HG03432 (cell line): ENCODE measurements at regions not wholly inside any gene's neighbourhood (a gene's known extent, or its start where the extent isn't known, plus 50 kb on each side); places are given as distances from the start of the nearest gene placed in this dataset.
"Not testable (repeated sequence)": the region's sequence is repeated elsewhere in the genome, so short reads cannot be mapped to it uniquely, and the experiment has no call there.

Source experiments
- ATAC-seq: cut with Tn5 transposase; IDR thresholded peaks from one replicate; pipeline ENCODE4 v1.9.1; 2021; ENCODE audit warnings: mild to moderate bottlenecking, moderate library complexity; ENCODE audit not compliant: unreplicated experiment

- ATAC-seq, result no peak
Observed at GRCh38 chr16:86245895-86246294, 264.4 kb upstream of the FOXF1 start.

- ATAC-seq, result no peak
Observed at GRCh38 chr16:86248310-86248905, 261.9 kb upstream of the FOXF1 start.

GRCh38 chr16:86249631-86250030 is 260.7 kb upstream of the FOXF1 start:
- no peak for ATAC-seq

- ATAC-seq, result no peak
Observed at GRCh38 chr16:86251682-86252081, 258.6 kb upstream of the FOXF1 start.

- ATAC-seq, result no peak
Observed at GRCh38 chr16:86252596-86252995, 257.7 kb upstream of the FOXF1 start.

GRCh38 chr16:86255966-86256365 is 254.4 kb upstream of the FOXF1 start:
- ATAC-seq, result no peak

- no peak for ATAC-seq
Observed at GRCh38 chr16:86256995-86257394, 253.3 kb upstream of the FOXF1 start.

GRCh38 chr16:86257546-86257945 is 252.8 kb upstream of the FOXF1 start:
- no peak for ATAC-seq

- no peak for ATAC-seq
Observed at GRCh38 chr16:86258713-86259112, 251.6 kb upstream of the FOXF1 start.

- no peak for ATAC-seq
Observed at GRCh38 chr16:86259499-86259898, 250.8 kb upstream of the FOXF1 start.

GRCh38 chr16:86261379-86261778 is 248.9 kb upstream of the FOXF1 start:
- no peak for ATAC-seq

- not testable (repeated sequence) for ATAC-seq
Observed at GRCh38 chr16:86267657-86268056, 242.7 kb upstream of the FOXF1 start.

- no peak for ATAC-seq
Observed at GRCh38 chr16:86270696-86271095, 239.6 kb upstream of the FOXF1 start.

- no peak for ATAC-seq
Observed at GRCh38 chr16:86272744-86273143, 237.6 kb upstream of the FOXF1 start.

GRCh38 chr16:86277221-86277620 is 233.1 kb upstream of the FOXF1 start:
- ATAC-seq, result no peak

- not testable (repeated sequence) for ATAC-seq
Observed at GRCh38 chr16:86277859-86278258, 232.5 kb upstream of the FOXF1 start.

GRCh38 chr16:86281421-86281820 is 228.9 kb upstream of the FOXF1 start:
- ATAC-seq, result no peak

- ATAC-seq, result no peak
Observed at GRCh38 chr16:86283944-86284343, 226.4 kb upstream of the FOXF1 start.

GRCh38 chr16:86285421-86285820 is 224.9 kb upstream of the FOXF1 start:
- ATAC-seq, result no peak

- ATAC-seq, result no peak
Observed at GRCh38 chr16:86285938-86286921, 224.1 kb upstream of the FOXF1 start.

- no peak for ATAC-seq
Observed at GRCh38 chr16:86286991-86287663, 223.2 kb upstream of the FOXF1 start.
